ENCODE measurements at regions not wholly inside any gene's neighbourhood (a gene's known extent, or its start where the extent isn't known, plus 50 kb on each side); places are given as distances from the start of the nearest gene placed in this dataset.

DNA sequence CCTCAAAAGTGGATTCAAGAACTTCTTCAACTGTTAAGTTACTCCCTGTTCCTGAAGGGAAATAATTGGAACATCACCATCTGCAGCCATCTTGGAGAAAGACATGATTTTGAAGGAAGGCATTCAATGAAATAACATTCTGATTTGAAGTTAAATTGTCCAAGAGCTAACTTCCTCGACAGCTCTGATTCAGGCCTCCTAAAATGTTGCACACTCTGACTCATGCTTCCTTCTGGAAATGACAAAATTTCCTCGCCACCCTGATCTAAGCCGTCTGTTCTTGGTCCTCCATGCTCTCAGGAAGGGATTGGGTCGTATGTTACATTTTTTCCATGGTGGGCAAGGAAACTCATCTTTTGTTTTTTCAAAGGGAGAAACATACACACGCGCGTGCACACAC lies 496.9 kb upstream of the DIPK2B start:
- TF ChIP-seq PRDM2 (tag by site-specific recombination; IDR thresholded peaks at IDR 0.05; ENCODE audit: borderline replicate concordance) = no peak
- no peak for TF ChIP-seq PATZ1 (tag by site-specific recombination; IDR thresholded peaks at IDR 0.05)
- TF ChIP-seq FEZF1 (tag by site-specific recombination; IDR thresholded peaks at IDR 0.05) = no peak
- TF ChIP-seq, protein P1, sequence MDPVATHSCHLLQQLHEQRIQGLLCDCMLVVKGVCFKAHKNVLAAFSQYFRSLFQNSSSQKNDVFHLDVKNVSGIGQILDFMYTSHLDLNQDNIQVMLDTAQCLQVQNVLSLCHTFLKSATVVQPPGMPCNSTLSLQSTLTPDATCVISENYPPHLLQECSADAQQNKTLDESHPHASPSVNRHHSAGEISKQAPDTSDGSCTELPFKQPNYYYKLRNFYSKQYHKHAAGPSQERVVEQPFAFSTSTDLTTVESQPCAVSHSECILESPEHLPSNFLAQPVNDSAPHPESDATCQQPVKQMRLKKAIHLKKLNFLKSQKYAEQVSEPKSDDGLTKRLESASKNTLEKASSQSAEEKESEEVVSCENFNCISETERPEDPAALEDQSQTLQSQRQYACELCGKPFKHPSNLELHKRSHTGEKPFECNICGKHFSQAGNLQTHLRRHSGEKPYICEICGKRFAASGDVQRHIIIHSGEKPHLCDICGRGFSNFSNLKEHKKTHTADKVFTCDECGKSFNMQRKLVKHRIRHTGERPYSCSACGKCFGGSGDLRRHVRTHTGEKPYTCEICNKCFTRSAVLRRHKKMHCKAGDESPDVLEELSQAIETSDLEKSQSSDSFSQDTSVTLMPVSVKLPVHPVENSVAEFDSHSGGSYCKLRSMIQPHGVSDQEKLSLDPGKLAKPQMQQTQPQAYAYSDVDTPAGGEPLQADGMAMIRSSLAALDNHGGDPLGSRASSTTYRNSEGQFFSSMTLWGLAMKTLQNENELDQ (tag by site-specific recombination; IDR thresholded peaks at IDR 0.05; ENCODE audit: low read depth) = no peak
- no peak for TF ChIP-seq ZNF561 (tag by site-specific recombination; IDR thresholded peaks at IDR 0.05; ENCODE audit: borderline replicate concordance)
- no peak for TF ChIP-seq ZNF274 (IDR thresholded peaks at IDR 0.05; ENCODE audit: low read length)
- TF ChIP-seq ZNF274 (tag by site-specific recombination; IDR thresholded peaks at IDR 0.05; ENCODE audit: borderline replicate concordance) = no peak

Measured in HEK293 (cell line).